ENCODE measurements at regions not wholly inside any gene's neighbourhood (a gene's known extent, or its start where the extent isn't known, plus 50 kb on each side); places are given as distances from the start of the nearest gene placed in this dataset.

- TF ChIP-seq, protein P1, sequence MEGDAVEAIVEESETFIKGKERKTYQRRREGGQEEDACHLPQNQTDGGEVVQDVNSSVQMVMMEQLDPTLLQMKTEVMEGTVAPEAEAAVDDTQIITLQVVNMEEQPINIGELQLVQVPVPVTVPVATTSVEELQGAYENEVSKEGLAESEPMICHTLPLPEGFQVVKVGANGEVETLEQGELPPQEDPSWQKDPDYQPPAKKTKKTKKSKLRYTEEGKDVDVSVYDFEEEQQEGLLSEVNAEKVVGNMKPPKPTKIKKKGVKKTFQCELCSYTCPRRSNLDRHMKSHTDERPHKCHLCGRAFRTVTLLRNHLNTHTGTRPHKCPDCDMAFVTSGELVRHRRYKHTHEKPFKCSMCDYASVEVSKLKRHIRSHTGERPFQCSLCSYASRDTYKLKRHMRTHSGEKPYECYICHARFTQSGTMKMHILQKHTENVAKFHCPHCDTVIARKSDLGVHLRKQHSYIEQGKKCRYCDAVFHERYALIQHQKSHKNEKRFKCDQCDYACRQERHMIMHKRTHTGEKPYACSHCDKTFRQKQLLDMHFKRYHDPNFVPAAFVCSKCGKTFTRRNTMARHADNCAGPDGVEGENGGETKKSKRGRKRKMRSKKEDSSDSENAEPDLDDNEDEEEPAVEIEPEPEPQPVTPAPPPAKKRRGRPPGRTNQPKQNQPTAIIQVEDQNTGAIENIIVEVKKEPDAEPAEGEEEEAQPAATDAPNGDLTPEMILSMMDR (IDR thresholded peaks at IDR 0.05; ENCODE audit: low read depth, low read length, poor library complexity, severe bottlenecking) = no peak
- no peak for TF ChIP-seq EZH2phosphoT487 (IDR thresholded peaks at IDR 0.05; ENCODE audit: borderline replicate concordance, low read length)
Observed at GRCh38 chr13:48156466-48156865, 61.6 kb upstream of the MED4 start.

Measured in DOHH2 (cell line).